Prostate gland (tissue), 2 donors: ENCODE measurements at regions not wholly inside any gene's neighbourhood (a gene's known extent, or its start where the extent isn't known, plus 50 kb on each side); places are given as distances from the start of the nearest gene placed in this dataset.

Experiments
- DNase-seq: peaks from one replicate; pipeline ENCODE4 v3.0.0-alpha.2; 2019; ENCODE audit warnings: low spot score
- H3K27ac ChIP-seq, 2 donors: fragments of 200-600 bp; sonication (generic); 2 replicates each; pipeline ENCODE4 v1.5.1; 2017 to 2019
- H3K27me3 ChIP-seq: fragments of 200-600 bp; sonication (generic); replicated peaks from 2 replicates; pipeline ENCODE4 v1.5.1; 2019; ENCODE audit not compliant: insufficient read depth
- H3K36me3 ChIP-seq, 2 donors: fragments of 200-600 bp; sonication (generic); 1 replicate in 1 of 2; 2 replicates in 1 of 2; pipeline versions ENCODE4 v1.5.1 to v1.8.1; 2017 to 2019
- H3K4me1 ChIP-seq: fragments of 200-600 bp; sonication (generic); replicated peaks from 2 replicates; pipeline ENCODE4 v1.5.1; 2019
- H3K4me3 ChIP-seq, 2 donors: fragments of 200-600 bp; sonication (generic); 2 replicates each; pipeline ENCODE4 v1.5.1; 2017 to 2019
- H3K9me3 ChIP-seq: fragments of 200-600 bp; sonication (generic); 2 replicates; pipeline ENCODE4 v1.5.1; 2017
- CTCF ChIP-seq, 4 experiments: fragments of 200-600 bp in 2 of 4; fragments of 450-650 bp in 2 of 4; sonication (generic) in 2 of 4; IDR thresholded peaks; 1 replicate in 3 of 4; 2 replicates in 1 of 4; pipeline ENCODE4 v1.5.1; 2016 to 2019; ENCODE audit warnings: antibody characterized with exemption in 4 of 4, mild to moderate bottlenecking in 2 of 4, moderate library complexity in 2 of 4
- POLR2A ChIP-seq: fragments of 450-650 bp; IDR thresholded peaks from one replicate; pipeline ENCODE4 v1.6.1; 2016; ENCODE audit warnings: antibody characterized with exemption, mild to moderate bottlenecking
- POLR2AphosphoS5 ChIP-seq: sonication (generic); formaldehyde crosslinking; IDR thresholded peaks from one replicate; pipeline ENCODE4 v1.6.1; 2017; ENCODE audit warnings: antibody characterized with exemption
- WGBS: methylation state at CpG from one replicate; pipeline ENCODE4 v1.1.5; 2018; 5-methylcytosine and 5-hydroxymethylcytosine counted together
- intact Hi-C: fragments of 100-400 bp; cut with DNase I; formaldehyde crosslinking; loops from one replicate; pipeline ENCODE4 v1.14.2; 2022

- no peaks in the 10 kb centered on the region for H3K36me3 ChIP-seq
- H3K27me3 ChIP-seq, result no peaks in the 10 kb centered on the region
- peak overlapping the region in 1 of 2 donors; percentile 24 for H3K27ac ChIP-seq
- H3K4me3 ChIP-seq, result no peak overlapping the region
- no peak for TF ChIP-seq POLR2AphosphoS5
- no peak for TF ChIP-seq POLR2A
- TF ChIP-seq CTCF (IDR thresholded peaks at IDR 0.05), result no peak
- WGBS, result 58% methylated on average over 12 of the region's 12 CpGs
- DNase-seq, result peak; percentile 34
- H3K4me1 ChIP-seq, result no peaks in the 10 kb centered on the region
- intact Hi-C loops, result loop anchor here (5.0 kb wide), 1 partner anchor 45 kb away; no protein-coding TSS in a partner anchor
- H3K9me3 ChIP-seq, result no peaks in the 10 kb centered on the region
These were observed 185.1 kb upstream of the HAAO start for GRCh38 chr2:42977270-42978174.

- TF ChIP-seq POLR2A (no peak), CTCF (IDR thresholded peaks at IDR 0.05) (no peak), POLR2AphosphoS5 (no peak)
- no peaks in the 10 kb centered on the region for H3K9me3 ChIP-seq
- DNase-seq, result no peak
- no peaks in the 10 kb centered on the region for H3K36me3 ChIP-seq
- H3K27ac ChIP-seq, result peak overlapping the region in 1 of 2 donors; percentile 3
- 80% methylated on average over 5 of the region's 5 CpGs for WGBS
- no peaks in the 10 kb centered on the region for H3K4me1 ChIP-seq
- no peaks in the 10 kb centered on the region for H3K27me3 ChIP-seq
- no peak overlapping the region for H3K4me3 ChIP-seq
- intact Hi-C loops, result loop anchor here (5.0 kb wide), 1 partner anchor 46 kb away; no protein-coding TSS in a partner anchor
These were observed 184.0 kb upstream of the HAAO start for GRCh38 chr2:42976351-42976750.

- WGBS, result 25% methylated on average over 35 of the region's 40 CpGs
- Histone ChIP-seq H3K27me3 (no peaks in the 10 kb centered on the region), H3K9me3 (no peaks in the 10 kb centered on the region), H3K4me1 (no peaks in the 10 kb centered on the region), H3K27ac (peak overlapping the region; percentile 46 to 65), H3K4me3 (peak overlapping the region; percentile 18 to 29), H3K36me3 (no peaks in the 10 kb centered on the region)
- peak; percentile 64 for DNase-seq
- peak; percentile 88 to 96 (median 92) for TF ChIP-seq CTCF (IDR thresholded peaks at IDR 0.05)
- TF ChIP-seq POLR2A, result no peak
- peak; percentile 49 for TF ChIP-seq POLR2AphosphoS5
- intact Hi-C loops, result loop anchor here (2.0 to 5.0 kb wide), 3 partner anchors 47 to 508 kb away; no protein-coding TSS in a partner anchor
These were observed 182.6 kb upstream of the HAAO start for GRCh38 chr2:42974721-42975717.

- no peak for DNase-seq
- Histone ChIP-seq H3K4me3 (no peak overlapping the region), H3K27me3 (no peaks in the 10 kb centered on the region), H3K4me1 (no peaks in the 10 kb centered on the region), H3K27ac (peak overlapping the region in 1 of 2 donors; percentile 65), H3K9me3 (no peaks in the 10 kb centered on the region), H3K36me3 (no peaks in the 10 kb centered on the region)
- intact Hi-C loops, result loop anchor here (2.0 kb wide), 2 partner anchors 255 to 509 kb away; no protein-coding TSS in a partner anchor
- TF ChIP-seq CTCF (IDR thresholded peaks at IDR 0.05) (no peak), POLR2A (no peak), POLR2AphosphoS5 (no peak)
- 70% methylated on average over 2 of the region's 2 CpGs for WGBS
These were observed 181.9 kb upstream of the HAAO start for GRCh38 chr2:42974169-42974720.
